Colonic mucosa (tissue), 4 donors: ENCODE measurements at regions not wholly inside any gene's neighbourhood (a gene's known extent, or its start where the extent isn't known, plus 50 kb on each side); places are given as distances from the start of the nearest gene placed in this dataset.

ENCODE experiments used
- DNase-seq: peaks from one replicate; pipeline ENCODE4 v3.0.0-alpha.2; 2020
- H3K27ac ChIP-seq: fragments of 200-600 bp; one replicate; pipeline ENCODE4 v1.8.0; 2021
- H3K27me3 ChIP-seq: fragments of 200-600 bp; one replicate; pipeline ENCODE4 v1.8.0; 2021
- H3K36me3 ChIP-seq: fragments of 200-600 bp; one replicate; pipeline ENCODE4 v1.8.0; 2021
- H3K4me1 ChIP-seq: fragments of 200-600 bp; one replicate; pipeline ENCODE4 v1.8.0; 2021; ENCODE audit warnings: mild to moderate bottlenecking
- H3K4me3 ChIP-seq: fragments of 200-600 bp; one replicate; pipeline ENCODE4 v1.8.0; 2021
- H3K9ac ChIP-seq, 2 donors: one replicate each; pipeline ENCODE4 v1.7.0; 2013; ENCODE audit warnings: control low read depth in 2 of 2, low read depth in 2 of 2, low read length in 2 of 2
- H3K9me3 ChIP-seq: fragments of 200-600 bp; one replicate; pipeline ENCODE4 v1.8.0; 2021
- intact Hi-C: fragments of 100-400 bp; cut with DNase I; formaldehyde crosslinking; loops from one replicate; pipeline ENCODE4 v1.14.1; 2022
- TF ChIP-seq, protein P1 (sequence below): fragments of 200-600 bp; IDR thresholded peaks from one replicate; pipeline ENCODE4 v1.8.0; 2022; ENCODE audit warnings: antibody characterized with exemption, mild to moderate bottlenecking
- donor health status: healthy.
- donor health status: DM: no; HTN: no; CAD: no.
- donor health status: DM: no; HTN: no; CAD: no.

- Histone ChIP-seq H3K27ac (peak overlapping the region; percentile 86), H3K27me3 (no peaks in the 10 kb centered on the region), H3K4me3 (peak overlapping the region; percentile 73), H3K9me3 (no peaks in the 10 kb centered on the region), H3K4me1 (peaks cover 24% of the 10 kb centered on the region), H3K9ac (peak overlapping the region; percentile 47 to 93), H3K36me3 (no peaks in the 10 kb centered on the region)
- intact Hi-C loops: no loop called here
- peak; percentile 85 for DNase-seq
- TF ChIP-seq, protein P1, sequence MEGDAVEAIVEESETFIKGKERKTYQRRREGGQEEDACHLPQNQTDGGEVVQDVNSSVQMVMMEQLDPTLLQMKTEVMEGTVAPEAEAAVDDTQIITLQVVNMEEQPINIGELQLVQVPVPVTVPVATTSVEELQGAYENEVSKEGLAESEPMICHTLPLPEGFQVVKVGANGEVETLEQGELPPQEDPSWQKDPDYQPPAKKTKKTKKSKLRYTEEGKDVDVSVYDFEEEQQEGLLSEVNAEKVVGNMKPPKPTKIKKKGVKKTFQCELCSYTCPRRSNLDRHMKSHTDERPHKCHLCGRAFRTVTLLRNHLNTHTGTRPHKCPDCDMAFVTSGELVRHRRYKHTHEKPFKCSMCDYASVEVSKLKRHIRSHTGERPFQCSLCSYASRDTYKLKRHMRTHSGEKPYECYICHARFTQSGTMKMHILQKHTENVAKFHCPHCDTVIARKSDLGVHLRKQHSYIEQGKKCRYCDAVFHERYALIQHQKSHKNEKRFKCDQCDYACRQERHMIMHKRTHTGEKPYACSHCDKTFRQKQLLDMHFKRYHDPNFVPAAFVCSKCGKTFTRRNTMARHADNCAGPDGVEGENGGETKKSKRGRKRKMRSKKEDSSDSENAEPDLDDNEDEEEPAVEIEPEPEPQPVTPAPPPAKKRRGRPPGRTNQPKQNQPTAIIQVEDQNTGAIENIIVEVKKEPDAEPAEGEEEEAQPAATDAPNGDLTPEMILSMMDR: no peak
These were observed 142.1 kb downstream of the SEC14L1 start for GRCh38 chr17:77282524-77283515.

- H3K9ac ChIP-seq: peak overlapping the region in 1 of 2 donors; percentile 51
- no peak overlapping the region for H3K27ac ChIP-seq
- no peak overlapping the region for H3K4me3 ChIP-seq
- no peak for DNase-seq
- H3K9me3 ChIP-seq: no peaks in the 10 kb centered on the region
- intact Hi-C loops: no loop called here
- TF ChIP-seq, protein P1: no peak
- no peaks in the 10 kb centered on the region for H3K36me3 ChIP-seq
- H3K4me1 ChIP-seq: peaks cover 33% of the 10 kb centered on the region
- no peaks in the 10 kb centered on the region for H3K27me3 ChIP-seq
These were observed 143.4 kb downstream of the SEC14L1 start for GRCh38 chr17:77284023-77284617.

DNA sequence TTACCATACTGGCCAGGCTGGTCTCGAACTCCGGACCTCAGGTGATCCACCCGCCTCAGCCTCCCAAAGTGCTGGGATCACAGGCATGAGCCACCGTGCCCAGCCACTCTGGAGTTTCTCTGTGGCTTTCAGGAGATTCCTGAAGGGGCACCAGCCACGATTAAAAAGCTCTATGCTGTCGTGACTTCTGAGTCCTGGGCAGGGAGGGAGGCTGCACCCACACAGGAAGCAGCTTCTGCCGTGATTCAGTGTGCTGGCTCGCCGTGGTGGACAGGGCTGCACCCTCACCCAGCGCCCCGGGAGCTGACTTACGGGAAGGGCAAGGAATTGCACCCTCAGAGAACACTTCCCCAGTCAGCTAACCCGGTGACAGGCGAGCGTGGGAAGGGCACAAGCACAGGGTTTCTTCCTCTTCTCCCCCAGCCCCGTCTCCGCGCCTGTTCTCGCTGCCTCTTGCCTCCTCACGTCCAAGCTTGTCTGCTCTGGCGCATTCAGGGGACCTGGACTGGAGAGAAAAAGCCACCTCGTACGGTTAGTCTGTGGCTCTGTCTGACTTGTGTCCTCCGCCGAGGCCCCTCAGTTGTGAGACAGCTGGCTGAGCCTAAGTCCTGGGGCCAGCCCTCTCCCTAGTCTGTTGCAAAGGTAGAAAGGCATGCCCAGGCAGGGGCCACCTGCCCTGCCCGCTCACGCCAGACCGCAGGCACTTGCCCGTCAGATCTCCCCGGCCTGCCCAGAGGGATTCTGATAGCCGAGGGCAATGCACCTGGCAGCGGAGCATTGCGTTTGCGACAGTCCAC lies 145.0 kb downstream of the SEC14L1 start:
- Histone ChIP-seq H3K27me3 (no peaks in the 10 kb centered on the region), H3K36me3 (no peaks in the 10 kb centered on the region), H3K9me3 (no peaks in the 10 kb centered on the region), H3K4me3 (peak overlapping the region; percentile 3), H3K4me1 (peaks cover 33% of the 10 kb centered on the region), H3K9ac (peak overlapping the region; percentile 64 to 96), H3K27ac (peak overlapping the region; percentile 80)
- peak; percentile 68 for DNase-seq
- TF ChIP-seq, protein P1: no peak
- intact Hi-C loops: no loop called here

DNA sequence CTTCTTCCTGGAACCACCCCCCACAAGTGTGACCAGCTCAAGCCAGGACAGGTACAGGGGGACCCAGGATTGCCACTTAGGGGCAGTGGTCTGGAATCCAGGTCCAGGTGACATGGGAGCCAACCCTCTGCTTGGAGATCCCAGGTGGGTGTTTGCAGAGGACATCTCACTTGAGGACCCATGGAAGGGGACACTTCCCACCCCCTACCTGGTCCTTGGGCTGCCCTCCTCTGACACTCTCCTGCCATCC lies 145.5 kb downstream of the SEC14L1 start:
- Histone ChIP-seq H3K27me3 (no peaks in the 10 kb centered on the region), H3K27ac (peak overlapping the region; percentile 80), H3K36me3 (no peaks in the 10 kb centered on the region), H3K9ac (peak overlapping the region; percentile 64 to 96), H3K4me3 (peak overlapping the region; percentile 3), H3K9me3 (no peaks in the 10 kb centered on the region), H3K4me1 (peaks cover 33% of the 10 kb centered on the region)
- TF ChIP-seq, protein P1: no peak
- intact Hi-C loops: no loop called here
- no peak for DNase-seq

DNA sequence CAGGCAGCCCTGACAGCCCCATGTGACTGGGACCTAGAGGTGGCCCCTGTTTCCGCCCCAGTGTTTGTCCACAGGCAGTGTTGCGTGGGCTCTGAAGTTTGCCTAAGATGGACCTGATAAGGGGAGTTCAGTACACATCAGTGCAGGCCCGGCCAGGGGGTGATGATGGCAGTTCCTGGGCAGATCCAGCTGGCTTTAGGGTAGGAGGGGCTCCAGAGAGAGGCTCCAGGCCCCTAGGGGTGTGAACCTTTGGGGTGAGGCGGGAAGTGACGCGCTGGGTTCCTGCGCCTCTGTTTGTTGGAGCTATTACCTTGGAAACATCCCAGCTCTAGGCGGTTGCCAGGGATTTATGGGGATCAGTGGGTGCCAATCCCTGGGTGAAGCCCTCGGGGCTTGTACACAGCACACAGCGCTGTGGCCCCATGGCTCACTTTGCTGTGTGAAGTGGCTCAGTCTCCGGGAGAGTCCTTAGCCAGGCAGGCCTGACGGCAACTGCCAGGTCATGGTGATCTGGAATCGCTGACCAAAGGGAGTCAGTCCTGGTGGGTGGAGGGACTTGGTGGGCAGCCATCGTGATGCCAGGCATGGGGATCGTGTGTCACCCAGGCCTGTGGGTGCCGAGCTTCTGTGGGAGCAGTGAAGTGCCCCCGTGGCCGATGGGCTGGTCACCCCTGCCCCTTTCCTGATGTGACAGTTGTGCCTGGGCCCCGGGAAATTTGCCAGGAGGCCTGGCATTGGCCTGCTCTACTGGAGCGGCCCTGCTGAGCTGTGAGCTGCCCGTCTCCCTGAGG lies 146.1 kb downstream of the SEC14L1 start:
- Histone ChIP-seq H3K27ac (peak overlapping the region; percentile 80), H3K9me3 (no peaks in the 10 kb centered on the region), H3K4me1 (peaks cover 33% of the 10 kb centered on the region), H3K9ac (peak overlapping the region; percentile 78 to 96), H3K36me3 (no peaks in the 10 kb centered on the region), H3K27me3 (no peaks in the 10 kb centered on the region), H3K4me3 (no peak overlapping the region)
- TF ChIP-seq, protein P1: no peak
- intact Hi-C loops: no loop called here
- DNase-seq: peak; percentile 90
